Sigmoid colon (tissue), 6 donors: ENCODE measurements at regions not wholly inside any gene's neighbourhood (a gene's known extent, or its start where the extent isn't known, plus 50 kb on each side); places are given as distances from the start of the nearest gene placed in this dataset.

Experiments used
- DNase-seq: peaks from one replicate; pipeline ENCODE4 v3.0.0-alpha.2; 2019
- H3K27ac ChIP-seq, 4 donors: fragments of 200-600 bp; sonication (generic); one replicate each; pipeline ENCODE4 v1.5.1; 2016 to 2019; ENCODE audit warnings: mild to moderate bottlenecking in 1 of 4
- H3K27me3 ChIP-seq, 3 donors: fragments of 200-600 bp; sonication (generic); one replicate each; pipeline ENCODE4 v1.5.1; 2019; ENCODE audit warnings: mild to moderate bottlenecking in 1 of 3
- H3K36me3 ChIP-seq, 4 donors: fragments of 200-600 bp; sonication (generic); one replicate each; pipeline ENCODE4 v1.5.1; 2016 to 2019
- H3K4me1 ChIP-seq, 4 donors: fragments of 200-600 bp; sonication (generic); one replicate each; pipeline ENCODE4 v1.5.1; 2017 to 2019
- H3K4me3 ChIP-seq, 4 donors: fragments of 200-600 bp; sonication (generic); one replicate each; pipeline ENCODE4 v1.5.1; 2017 to 2019; ENCODE audit warnings: mild to moderate bottlenecking in 2 of 4, moderate library complexity in 1 of 4
- H3K9me3 ChIP-seq, 4 donors: fragments of 200-600 bp in 3 of 4; sonication (generic) in 3 of 4; one replicate each; pipeline versions ENCODE4 v1.5.1 to v1.6.1; 2013 to 2019
- CTCF ChIP-seq, 4 experiments: fragments of 450-650 bp in 3 of 4; fragments of 200-600 bp in 1 of 4; IDR thresholded peaks; one replicate each; pipeline ENCODE4 v1.5.1; 2016 to 2019; ENCODE audit warnings: antibody characterized with exemption in 4 of 4, mild to moderate bottlenecking in 3 of 4, moderate library complexity in 2 of 4
- EP300 ChIP-seq, 4 donors: sonication (generic); formaldehyde crosslinking; IDR thresholded peaks; one replicate each; pipeline ENCODE4 v1.6.1; 2017; ENCODE audit warnings: antibody characterized with exemption in 4 of 4
- POLR2A ChIP-seq, 2 donors: fragments of 450-650 bp; IDR thresholded peaks; one replicate each; pipeline ENCODE4 v1.6.1; 2016; ENCODE audit warnings: antibody characterized with exemption in 2 of 2, mild to moderate bottlenecking in 2 of 2, moderate library complexity in 2 of 2
- POLR2AphosphoS5 ChIP-seq, 4 donors: sonication (generic); formaldehyde crosslinking; IDR thresholded peaks; one replicate each; pipeline ENCODE4 v1.6.1; 2017; ENCODE audit warnings: antibody characterized with exemption in 4 of 4
- WGBS, 2 donors: extraction: QIAGEN DNeasy Blood & Tissue Kit; methylation state at CpG; one replicate each; pipeline ENCODE4 v1.1.7; 2013; 5-methylcytosine and 5-hydroxymethylcytosine counted together
- intact Hi-C: fragments of 100-400 bp; cut with DNase I; formaldehyde crosslinking; loops from one replicate; pipeline ENCODE4 v1.15.1; 2023
- donor health status: healthy with polysubstance abuse.
- donor health status: healthy.

DNA sequence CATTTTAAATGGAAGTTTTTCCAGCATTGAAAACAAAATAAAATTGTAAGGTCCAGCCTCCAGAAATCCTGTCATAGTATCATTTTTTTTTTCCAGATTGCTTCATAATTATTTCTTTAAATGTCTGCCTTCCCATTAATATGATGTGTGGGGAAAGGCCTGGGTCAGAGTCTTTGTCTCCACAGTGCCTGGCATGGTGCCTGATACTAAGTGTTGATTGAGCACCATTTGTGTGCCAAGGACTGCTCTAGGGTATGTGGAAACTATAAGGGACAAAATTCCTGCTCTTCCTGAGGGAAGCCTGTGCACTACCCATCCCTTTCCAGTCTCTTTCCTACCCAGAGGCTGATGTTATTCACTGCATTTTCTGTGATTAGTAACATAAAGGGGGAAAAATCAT, 53.1 kb upstream of the BEND4 start:
- H3K36me3 ChIP-seq: no peaks in the 10 kb centered on the region

GRCh38 chr4:42216664-42217063, 64.2 kb upstream of the BEND4 start:
- no peak overlapping the region for H3K27ac ChIP-seq
- no peaks in the 10 kb centered on the region for H3K36me3 ChIP-seq
- WGBS, 2 donors: 47 to 70% methylated on average over 2 of the region's 2 CpGs
- no peaks in the 10 kb centered on the region for H3K27me3 ChIP-seq
- intact Hi-C loops: no loop called here
- H3K4me3 ChIP-seq: no peak overlapping the region
- DNase-seq: no peak
- H3K4me1 ChIP-seq: peaks cover 0 to 5% (median 0%) of the 10 kb centered on the region in 4 donors
- TF ChIP-seq POLR2A (IDR thresholded peaks at IDR 0.05) (no peak), CTCF (IDR thresholded peaks at IDR 0.05) (no peak), EP300 (IDR thresholded peaks at IDR 0.05) (no peak), POLR2AphosphoS5 (IDR thresholded peaks at IDR 0.05) (no peak)
- no peaks in the 10 kb centered on the region for H3K9me3 ChIP-seq

More for the DNA sequence above, 53.1 kb upstream of the BEND4 start:
- TF ChIP-seq CTCF (IDR thresholded peaks at IDR 0.05) (no peak), POLR2AphosphoS5 (IDR thresholded peaks at IDR 0.05) (no peak), EP300 (IDR thresholded peaks at IDR 0.05) (no peak), POLR2A (IDR thresholded peaks at IDR 0.05) (no peak)
- Histone ChIP-seq H3K27me3 (no peaks in the 10 kb centered on the region), H3K9me3 (no peaks in the 10 kb centered on the region), H3K27ac (no peak overlapping the region), H3K4me1 (no peaks in the 10 kb centered on the region), H3K4me3 (no peak overlapping the region)
- intact Hi-C loops: no loop called here
- no peak for DNase-seq

GRCh38 chr4:42225286-42225685, 72.8 kb upstream of the BEND4 start:
- H3K27me3 ChIP-seq: no peaks in the 10 kb centered on the region
- no peak overlapping the region for H3K4me3 ChIP-seq
- no peaks in the 10 kb centered on the region for H3K4me1 ChIP-seq
- H3K36me3 ChIP-seq: no peaks in the 10 kb centered on the region
- no peak for TF ChIP-seq EP300 (IDR thresholded peaks at IDR 0.05)
- no peak for TF ChIP-seq POLR2AphosphoS5 (IDR thresholded peaks at IDR 0.05)
- no peak for TF ChIP-seq POLR2A (IDR thresholded peaks at IDR 0.05)
- no peak for TF ChIP-seq CTCF (IDR thresholded peaks at IDR 0.05)
- intact Hi-C loops: no loop called here
- no peak overlapping the region for H3K27ac ChIP-seq
- DNase-seq: no peak
- WGBS, 2 donors: 46 to 48% methylated on average over 1 of the region's 1 CpG
- no peaks in the 10 kb centered on the region for H3K9me3 ChIP-seq

DNA sequence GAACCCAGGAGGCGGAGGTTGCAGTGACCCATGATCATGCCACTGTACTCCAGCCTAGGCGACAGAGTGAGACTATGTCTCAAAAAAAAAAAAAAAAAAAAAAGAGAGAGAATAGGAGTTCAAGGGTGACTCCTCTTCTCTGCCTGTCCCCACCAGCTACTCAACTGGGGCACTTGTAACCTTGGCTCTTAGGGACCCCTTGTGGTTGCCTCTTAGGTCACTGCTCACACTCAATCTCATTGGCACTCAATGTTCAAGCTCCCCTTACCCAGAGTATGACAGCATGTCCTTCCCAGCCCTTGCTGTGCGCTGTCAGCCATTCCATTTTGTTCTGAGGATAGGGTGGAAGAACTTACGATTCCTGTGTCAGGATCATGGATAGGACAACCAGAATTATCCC, 82.4 kb upstream of the BEND4 start:
- intact Hi-C loops: no loop called here
- Histone ChIP-seq H3K27me3 (no peaks in the 10 kb centered on the region), H3K4me3 (no peak overlapping the region), H3K9me3 (no peaks in the 10 kb centered on the region), H3K36me3 (no peaks in the 10 kb centered on the region), H3K27ac (no peak overlapping the region), H3K4me1 (no peaks in the 10 kb centered on the region)
- 92 to 93% methylated on average over 4 of the region's 4 CpGs for WGBS, 2 donors
- no peak for TF ChIP-seq POLR2AphosphoS5 (IDR thresholded peaks at IDR 0.05)
- TF ChIP-seq POLR2A (IDR thresholded peaks at IDR 0.05): no peak
- TF ChIP-seq CTCF (IDR thresholded peaks at IDR 0.05): no peak
- no peak for DNase-seq

- no peak for DNase-seq
- Histone ChIP-seq H3K27ac (no peak overlapping the region), H3K27me3 (no peaks in the 10 kb centered on the region), H3K4me3 (no peak overlapping the region), H3K4me1 (no peaks in the 10 kb centered on the region), H3K36me3 (no peaks in the 10 kb centered on the region), H3K9me3 (no peaks in the 10 kb centered on the region)
- TF ChIP-seq POLR2AphosphoS5 (IDR thresholded peaks at IDR 0.05) (no peak), POLR2A (IDR thresholded peaks at IDR 0.05) (no peak), EP300 (IDR thresholded peaks at IDR 0.05) (no peak), CTCF (IDR thresholded peaks at IDR 0.05) (no peak)
- intact Hi-C loops: no loop called here
- WGBS, 2 donors: 92 to 93% methylated on average over 7 of the region's 7 CpGs
Observed at GRCh38 chr4:42235304-42236021, 83.0 kb upstream of the BEND4 start.
